NCI-H146 (cell line): ENCODE measurements at regions not wholly inside any gene's neighbourhood (a gene's known extent, or its start where the extent isn't known, plus 50 kb on each side); places are given as distances from the start of the nearest gene placed in this dataset.

ENCODE experiments used
- DNase-seq: peaks from one replicate; lab custom pipeline; 2025; lab: John Stamatoyannopoulos, UW

- DNase-seq: peak; percentile 2
Observed at GRCh38 chrX:39440799-39441284, 639.6 kb downstream of the MID1IP1 start.

GRCh38 chrX:39442332-39442731 is 641.1 kb downstream of the MID1IP1 start:
- no peak for DNase-seq

- DNase-seq: no peak
Observed at GRCh38 chrX:39443240-39443639, 642.0 kb downstream of the MID1IP1 start.

GRCh38 chrX:39445336-39445735 is 644.1 kb downstream of the MID1IP1 start:
- DNase-seq: peak; percentile 43

GRCh38 chrX:39449352-39449751 is 648.1 kb downstream of the MID1IP1 start:
- no peak for DNase-seq

GRCh38 chrX:39450234-39450977 is 647.4 kb downstream of the BCOR start:
- DNase-seq: peak; percentile 47

- DNase-seq: peak; percentile 2
Observed at GRCh38 chrX:39451046-39451445, 646.7 kb downstream of the BCOR start.

GRCh38 chrX:39452401-39452800 is 645.4 kb downstream of the BCOR start:
- DNase-seq: no peak

- no peak for DNase-seq
Observed at GRCh38 chrX:39453889-39454621, 643.7 kb downstream of the BCOR start.

GRCh38 chrX:39456894-39457604 is 640.7 kb downstream of the BCOR start:
- no peak for DNase-seq

- DNase-seq: no peak
Observed at GRCh38 chrX:39458779-39459178, 639.0 kb downstream of the BCOR start.

- no peak for DNase-seq
Observed at GRCh38 chrX:39459204-39459603, 638.6 kb downstream of the BCOR start.

- peak; percentile 75 for DNase-seq
Observed at GRCh38 chrX:39459952-39460351, 637.8 kb downstream of the BCOR start.

GRCh38 chrX:39460499-39460898 is 637.3 kb downstream of the BCOR start:
- DNase-seq: no peak

- no peak for DNase-seq
Observed at GRCh38 chrX:39462835-39463234, 634.9 kb downstream of the BCOR start.

- DNase-seq: no peak
Observed at GRCh38 chrX:39464253-39464652, 633.5 kb downstream of the BCOR start.

GRCh38 chrX:39465467-39465866 is 632.3 kb downstream of the BCOR start:
- DNase-seq: no peak

GRCh38 chrX:39465906-39466305 is 631.9 kb downstream of the BCOR start:
- no peak for DNase-seq

- no peak for DNase-seq
Observed at GRCh38 chrX:39469126-39469525, 628.6 kb downstream of the BCOR start.

GRCh38 chrX:39470588-39471407 is 627.0 kb downstream of the BCOR start:
- no peak for DNase-seq

GRCh38 chrX:39472161-39472560 is 625.6 kb downstream of the BCOR start:
- DNase-seq: no peak

- DNase-seq: no peak
Observed at GRCh38 chrX:39473812-39474211, 623.9 kb downstream of the BCOR start.
